ENCODE measurements at regions not wholly inside any gene's neighbourhood (a gene's known extent, or its start where the extent isn't known, plus 50 kb on each side); places are given as distances from the start of the nearest gene placed in this dataset.

DNA sequence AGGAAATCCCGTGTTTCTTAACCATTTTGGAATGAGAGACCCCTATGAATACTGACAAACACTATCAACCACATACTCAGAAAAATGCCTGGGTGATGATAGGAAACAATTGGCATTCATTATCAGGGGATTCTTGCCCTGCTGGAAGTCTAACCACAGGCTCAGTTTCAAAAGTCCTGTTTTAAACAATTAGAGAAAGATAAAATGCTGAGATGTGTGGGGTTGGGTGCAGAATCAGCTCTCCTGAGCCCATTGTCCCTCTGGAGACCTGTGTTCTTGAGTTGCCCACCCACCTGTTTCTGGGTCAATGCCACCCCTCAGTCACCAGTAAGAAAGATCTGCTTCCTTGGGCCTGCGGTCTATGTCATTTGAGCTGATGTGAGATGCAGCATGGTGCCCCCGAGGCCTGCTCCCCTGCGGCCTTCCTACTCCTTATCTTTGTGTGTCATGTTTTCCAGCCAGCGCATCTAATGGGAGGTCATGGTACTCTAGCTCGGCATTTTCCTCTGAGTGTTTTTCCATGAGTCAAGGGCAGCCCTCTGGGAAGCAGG is 130.3 kb upstream of the PLXNA2 start:
- no peaks in the 10 kb centered on the region for H3K4me1 ChIP-seq (ENCODE audit: insufficient read depth)
- H3K27ac ChIP-seq = no peak overlapping the region
- no peak for TF ChIP-seq POLR2A (IDR thresholded peaks at IDR 0.05)
- TF ChIP-seq, protein P1, sequence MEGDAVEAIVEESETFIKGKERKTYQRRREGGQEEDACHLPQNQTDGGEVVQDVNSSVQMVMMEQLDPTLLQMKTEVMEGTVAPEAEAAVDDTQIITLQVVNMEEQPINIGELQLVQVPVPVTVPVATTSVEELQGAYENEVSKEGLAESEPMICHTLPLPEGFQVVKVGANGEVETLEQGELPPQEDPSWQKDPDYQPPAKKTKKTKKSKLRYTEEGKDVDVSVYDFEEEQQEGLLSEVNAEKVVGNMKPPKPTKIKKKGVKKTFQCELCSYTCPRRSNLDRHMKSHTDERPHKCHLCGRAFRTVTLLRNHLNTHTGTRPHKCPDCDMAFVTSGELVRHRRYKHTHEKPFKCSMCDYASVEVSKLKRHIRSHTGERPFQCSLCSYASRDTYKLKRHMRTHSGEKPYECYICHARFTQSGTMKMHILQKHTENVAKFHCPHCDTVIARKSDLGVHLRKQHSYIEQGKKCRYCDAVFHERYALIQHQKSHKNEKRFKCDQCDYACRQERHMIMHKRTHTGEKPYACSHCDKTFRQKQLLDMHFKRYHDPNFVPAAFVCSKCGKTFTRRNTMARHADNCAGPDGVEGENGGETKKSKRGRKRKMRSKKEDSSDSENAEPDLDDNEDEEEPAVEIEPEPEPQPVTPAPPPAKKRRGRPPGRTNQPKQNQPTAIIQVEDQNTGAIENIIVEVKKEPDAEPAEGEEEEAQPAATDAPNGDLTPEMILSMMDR (IDR thresholded peaks at IDR 0.05) = no peak
- TF ChIP-seq EP300 (IDR thresholded peaks at IDR 0.05) = no peak
- 66 to 81% (median 68%) methylated on average over 6 of the region's 6 CpGs for WGBS, 3 donors
- intact Hi-C loops (cut with DNase I) = no loop called here
- no peaks in the 10 kb centered on the region for H3K27me3 ChIP-seq
- H3K9me3 ChIP-seq = no peaks in the 10 kb centered on the region
- DNase-seq = no peak
- H3K4me3 ChIP-seq = no peak overlapping the region
- no peaks in the 10 kb centered on the region for H3K36me3 ChIP-seq

DNA sequence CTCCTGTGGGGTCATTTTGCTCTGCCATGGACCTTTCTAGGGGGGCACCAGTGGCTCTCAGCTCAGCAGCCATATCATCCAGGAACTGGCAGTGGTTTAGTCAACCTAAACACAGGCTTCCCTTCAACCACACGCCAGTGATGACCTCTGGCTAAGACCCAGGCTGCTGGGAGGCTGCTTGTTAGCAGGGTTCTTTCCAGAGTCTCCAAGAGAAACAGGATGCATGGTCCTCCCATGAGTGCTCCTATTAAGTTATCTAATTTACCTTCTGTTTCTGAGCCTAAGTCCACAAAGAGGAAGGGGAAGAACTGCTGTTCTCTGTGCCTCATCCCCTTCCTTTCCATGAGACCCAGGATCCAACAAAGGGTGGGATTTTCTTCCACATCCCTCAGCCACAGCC is 137.3 kb upstream of the PLXNA2 start:
- Histone ChIP-seq H3K27ac (no peak overlapping the region), H3K9me3 (no peaks in the 10 kb centered on the region), H3K27me3 (no peaks in the 10 kb centered on the region), H3K36me3 (no peaks in the 10 kb centered on the region), H3K4me1 (ENCODE audit: insufficient read depth) (no peaks in the 10 kb centered on the region), H3K4me3 (no peak overlapping the region)
- 40 to 63% (median 60%) methylated on average over 1 of the region's 1 CpG for WGBS, 3 donors
- DNase-seq = no peak
- TF ChIP-seq EP300 (IDR thresholded peaks at IDR 0.05) = no peak
- TF ChIP-seq, protein P1 (IDR thresholded peaks at IDR 0.05) = no peak
- no peak for TF ChIP-seq POLR2A (IDR thresholded peaks at IDR 0.05)
- intact Hi-C loops (cut with DNase I) = no loop called here

DNA sequence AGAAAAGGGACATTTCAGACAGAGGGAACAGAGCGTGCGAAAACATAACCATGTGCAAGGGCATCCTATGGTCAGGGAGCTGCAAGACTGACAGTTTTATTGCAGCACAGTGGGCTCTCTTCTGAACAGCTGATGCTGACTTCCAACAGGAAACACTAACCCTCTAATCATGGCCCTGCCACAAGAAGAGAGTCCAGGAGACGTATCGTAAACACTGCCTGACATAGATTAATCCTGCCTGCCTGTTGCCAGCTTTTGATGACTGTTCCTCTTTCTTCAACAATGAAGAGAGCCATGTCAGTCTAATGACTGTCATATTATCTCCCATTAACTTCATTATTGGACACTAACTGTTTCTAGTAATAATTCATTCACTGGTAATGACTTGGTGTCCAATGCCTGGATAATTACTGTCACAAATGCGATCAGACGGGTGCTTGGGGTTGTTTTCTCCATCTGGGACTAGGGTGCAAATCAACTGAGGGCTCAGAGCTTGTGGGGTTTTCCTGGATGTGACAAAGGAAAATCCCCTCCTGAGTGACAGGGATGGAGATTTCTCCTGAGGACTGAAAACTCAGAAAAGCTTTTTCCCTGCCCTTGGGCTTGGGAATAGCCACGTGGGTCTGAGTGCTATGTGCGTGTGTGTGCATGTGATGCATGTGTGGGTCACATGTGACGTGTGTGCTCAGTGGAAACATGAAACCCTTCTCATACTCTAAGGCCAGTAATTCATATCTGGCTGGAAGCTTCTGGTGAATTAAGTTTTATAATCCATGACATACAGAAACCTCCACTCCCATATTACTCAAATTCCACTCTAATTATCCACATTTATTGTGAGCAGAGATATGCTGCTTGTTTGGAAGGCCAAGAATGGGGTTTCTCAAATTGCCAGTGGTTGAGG is 144.0 kb upstream of the PLXNA2 start:
- Histone ChIP-seq H3K4me1 (ENCODE audit: insufficient read depth) (no peaks in the 10 kb centered on the region), H3K27me3 (no peaks in the 10 kb centered on the region), H3K4me3 (no peak overlapping the region), H3K36me3 (no peaks in the 10 kb centered on the region), H3K9me3 (no peaks in the 10 kb centered on the region), H3K27ac (no peak overlapping the region)
- DNase-seq = no peak
- TF ChIP-seq POLR2A (IDR thresholded peaks at IDR 0.05) (no peak), EP300 (IDR thresholded peaks at IDR 0.05) (no peak)
- TF ChIP-seq, protein P1 (IDR thresholded peaks at IDR 0.05) = no peak
- intact Hi-C loops (cut with DNase I) = no loop called here
- WGBS, 3 donors = 69 to 70% (median 69%) methylated on average over 9 of the region's 9 CpGs

DNA sequence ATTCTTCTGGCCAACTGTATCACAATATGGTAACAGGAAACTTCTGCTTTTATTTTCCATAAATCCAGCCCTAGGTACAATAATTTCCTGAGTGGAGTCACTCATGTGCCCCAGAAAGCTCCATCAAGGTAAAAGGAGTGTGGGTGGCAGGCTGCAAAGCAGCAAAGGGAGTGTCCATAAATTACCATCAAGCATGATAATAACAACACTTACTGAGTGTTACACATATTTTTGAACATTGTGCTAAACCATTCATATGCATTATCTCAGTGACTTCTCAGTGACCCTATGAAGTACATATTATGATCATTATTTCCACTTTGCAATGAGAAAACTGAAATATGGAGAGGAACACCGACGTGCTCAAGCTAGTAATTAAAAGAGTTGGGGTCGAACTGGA is 149.2 kb upstream of the PLXNA2 start:
- WGBS, 3 donors = 29 to 51% (median 41%) methylated on average over 3 of the region's 3 CpGs
- intact Hi-C loops (cut with DNase I) = no loop called here
- TF ChIP-seq EP300 (IDR thresholded peaks at IDR 0.05) (no peak), POLR2A (IDR thresholded peaks at IDR 0.05) (no peak)
- TF ChIP-seq, protein P1 (IDR thresholded peaks at IDR 0.05) = no peak
- Histone ChIP-seq H3K36me3 (no peaks in the 10 kb centered on the region), H3K4me1 (ENCODE audit: insufficient read depth) (no peaks in the 10 kb centered on the region), H3K4me3 (no peak overlapping the region), H3K27me3 (no peaks in the 10 kb centered on the region), H3K9me3 (no peaks in the 10 kb centered on the region), H3K27ac (no peak overlapping the region)
- no peak for DNase-seq
